ENCODE measurements at regions not wholly inside any gene's neighbourhood (a gene's known extent, or its start where the extent isn't known, plus 50 kb on each side); places are given as distances from the start of the nearest gene placed in this dataset.

DNA sequence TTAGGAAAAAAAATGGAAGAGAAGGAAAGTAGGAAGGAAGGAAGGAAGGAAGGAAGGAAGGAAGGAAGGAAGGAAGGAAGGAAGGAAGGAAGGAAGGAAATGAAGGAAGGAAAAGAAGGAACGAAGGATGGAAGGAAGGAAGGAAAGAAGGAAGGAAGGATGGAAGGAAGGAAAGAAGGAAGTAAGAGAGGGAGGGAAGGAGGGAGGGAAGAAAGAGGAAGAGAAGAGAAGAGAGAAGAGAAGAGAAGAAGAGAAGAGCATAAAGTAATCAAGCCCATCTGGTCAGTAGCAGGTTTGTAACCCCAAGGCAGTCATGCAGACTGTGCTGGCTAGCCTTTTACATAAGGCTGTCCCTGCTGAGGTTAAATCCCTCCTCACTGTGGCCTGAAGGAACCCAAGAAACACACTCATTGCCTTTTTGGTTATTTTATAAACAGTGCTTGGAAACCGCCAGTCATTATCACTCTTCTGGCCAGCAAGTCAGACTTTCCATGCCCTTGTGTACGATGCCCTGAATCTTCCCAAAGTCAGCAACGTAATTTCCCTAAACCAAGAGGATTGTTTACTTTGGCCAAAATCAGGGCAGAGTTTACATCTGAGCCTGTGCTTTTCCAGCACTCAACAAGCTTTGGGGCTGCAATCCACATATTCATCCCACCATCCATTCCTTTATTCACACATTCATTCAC is 409.6 kb upstream of the MAF start:
- no peak for TF ChIP-seq POLR2A (IDR thresholded peaks at IDR 0.05)
- no peak for TF ChIP-seq CTCF (IDR thresholded peaks at IDR 0.05)
